ENCODE measurements at regions not wholly inside any gene's neighbourhood (a gene's known extent, or its start where the extent isn't known, plus 50 kb on each side); places are given as distances from the start of the nearest gene placed in this dataset.

GRCh38 chr4:45539142-45539814 lies 584.6 kb downstream of the GABRG1 start:
- no peak overlapping the region for H3K27ac ChIP-seq
- TF ChIP-seq, protein P1, sequence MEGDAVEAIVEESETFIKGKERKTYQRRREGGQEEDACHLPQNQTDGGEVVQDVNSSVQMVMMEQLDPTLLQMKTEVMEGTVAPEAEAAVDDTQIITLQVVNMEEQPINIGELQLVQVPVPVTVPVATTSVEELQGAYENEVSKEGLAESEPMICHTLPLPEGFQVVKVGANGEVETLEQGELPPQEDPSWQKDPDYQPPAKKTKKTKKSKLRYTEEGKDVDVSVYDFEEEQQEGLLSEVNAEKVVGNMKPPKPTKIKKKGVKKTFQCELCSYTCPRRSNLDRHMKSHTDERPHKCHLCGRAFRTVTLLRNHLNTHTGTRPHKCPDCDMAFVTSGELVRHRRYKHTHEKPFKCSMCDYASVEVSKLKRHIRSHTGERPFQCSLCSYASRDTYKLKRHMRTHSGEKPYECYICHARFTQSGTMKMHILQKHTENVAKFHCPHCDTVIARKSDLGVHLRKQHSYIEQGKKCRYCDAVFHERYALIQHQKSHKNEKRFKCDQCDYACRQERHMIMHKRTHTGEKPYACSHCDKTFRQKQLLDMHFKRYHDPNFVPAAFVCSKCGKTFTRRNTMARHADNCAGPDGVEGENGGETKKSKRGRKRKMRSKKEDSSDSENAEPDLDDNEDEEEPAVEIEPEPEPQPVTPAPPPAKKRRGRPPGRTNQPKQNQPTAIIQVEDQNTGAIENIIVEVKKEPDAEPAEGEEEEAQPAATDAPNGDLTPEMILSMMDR (conservative IDR thresholded peaks at IDR 0.05): no peak
- TF ChIP-seq ZFX (IDR thresholded peaks at IDR 0.05): no peak

DNA sequence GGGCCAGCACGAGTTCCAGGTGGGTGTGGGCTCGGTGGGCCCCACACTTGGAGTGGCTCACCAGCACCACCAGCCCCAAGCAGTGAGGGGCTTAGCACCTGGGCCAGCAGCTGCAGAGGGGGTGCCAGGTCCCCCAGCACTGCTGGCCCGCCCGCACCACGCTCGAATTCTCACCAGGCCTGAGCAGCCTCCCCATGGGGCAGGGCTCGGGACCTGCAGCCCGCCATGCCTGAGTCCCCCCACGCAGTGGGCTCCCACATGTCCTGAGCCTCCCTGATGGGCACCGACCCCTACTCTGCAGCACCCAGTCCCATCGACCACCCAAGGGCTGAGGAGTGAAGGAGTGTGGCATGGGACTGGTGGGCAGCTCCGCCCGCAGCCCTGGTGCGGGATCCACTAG lies 593.4 kb downstream of the GABRG1 start:
- H3K27ac ChIP-seq: no peak overlapping the region
- TF ChIP-seq, protein P1 (conservative IDR thresholded peaks at IDR 0.05): no peak
- no peak for TF ChIP-seq ZFX (IDR thresholded peaks at IDR 0.05)

- TF ChIP-seq ZFX (IDR thresholded peaks at IDR 0.05): no peak
- TF ChIP-seq, protein P1 (conservative IDR thresholded peaks at IDR 0.05): no peak
- no peak overlapping the region for H3K27ac ChIP-seq
These were observed 596.7 kb downstream of the GABRG1 start for GRCh38 chr4:45527160-45527559.

GRCh38 chr4:45518832-45519231 lies 605.0 kb downstream of the GABRG1 start:
- no peak overlapping the region for H3K27ac ChIP-seq
- TF ChIP-seq, protein P1 (conservative IDR thresholded peaks at IDR 0.05): 0 out of 2 replicates have a peak, but pooled peaks have one; percentile 20
- TF ChIP-seq ZFX (IDR thresholded peaks at IDR 0.05): no peak

DNA sequence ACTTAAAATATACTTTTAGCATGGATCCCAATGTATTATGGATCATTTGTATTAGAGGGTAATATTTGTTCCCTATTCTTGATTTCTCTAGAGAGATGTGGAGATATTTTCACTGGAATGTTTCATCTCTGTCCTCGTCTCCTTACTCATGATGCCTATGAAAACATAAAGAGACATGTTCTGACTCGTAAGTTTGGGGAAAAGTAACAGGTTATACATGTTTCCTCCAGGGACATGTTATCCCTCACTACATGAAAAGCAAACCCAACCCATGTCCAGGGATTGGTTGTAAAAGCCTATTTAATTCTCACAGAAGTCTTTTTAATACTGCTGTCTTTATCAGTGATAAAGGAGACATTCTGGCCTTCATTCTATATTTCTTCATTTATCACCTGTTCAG lies 621.4 kb downstream of the GABRG1 start:
- no peak overlapping the region for H3K27ac ChIP-seq
- no peak for TF ChIP-seq ZFX (IDR thresholded peaks at IDR 0.05)
- TF ChIP-seq, protein P1 (conservative IDR thresholded peaks at IDR 0.05): no peak

- no peak overlapping the region for H3K27ac ChIP-seq
- TF ChIP-seq, protein P1 (conservative IDR thresholded peaks at IDR 0.05): no peak
These were observed 639.1 kb downstream of the GABRG1 start for GRCh38 chr4:45484740-45485139.

- no peak for TF ChIP-seq ZFX (IDR thresholded peaks at IDR 0.05)
- TF ChIP-seq, protein P1 (conservative IDR thresholded peaks at IDR 0.05): no peak
- no peak overlapping the region for H3K27ac ChIP-seq
These were observed 641.5 kb downstream of the GABRG1 start for GRCh38 chr4:45482346-45482745.
